GM12878 (cell line): ENCODE measurements at regions not wholly inside any gene's neighbourhood (a gene's known extent, or its start where the extent isn't known, plus 50 kb on each side); places are given as distances from the start of the nearest gene placed in this dataset.

Experiments
- BRCA1 ChIP-seq: IDR thresholded peaks from 2 replicates; pipeline ENCODE4 v1.6.1; 2011; ENCODE audit warnings: low read depth, low read length, improper control_type of control experiment
- E2F4 ChIP-seq: IDR thresholded peaks from 2 replicates; pipeline ENCODE4 v1.6.1; 2012; ENCODE audit warnings: low read depth, low read length, improper control_type of control experiment
- ELK1 ChIP-seq: IDR thresholded peaks from 2 replicates; pipeline ENCODE4 v1.6.1; 2012; ENCODE audit warnings: low read depth, low read length, improper control_type of control experiment
- HDGF ChIP-seq: fragments of 450-650 bp; IDR thresholded peaks from 2 replicates; pipeline ENCODE4 v1.6.1; 2016; ENCODE audit warnings: antibody characterized with exemption
- IKZF1 ChIP-seq: fragments of 450-650 bp; conservative IDR thresholded peaks from 2 replicates; pipeline ENCODE4 v1.6.1; 2017; ENCODE audit warnings: antibody characterized with exemption, mild to moderate bottlenecking
- KDM1A ChIP-seq: fragments of 200-600 bp; sonication (generic); IDR thresholded peaks from 2 replicates; pipeline ENCODE4 v1.6.1; 2016; ENCODE audit warnings: borderline replicate concordance
- LARP7 ChIP-seq: fragments of 450-650 bp; IDR thresholded peaks from 2 replicates; pipeline ENCODE4 v1.6.1; 2017; ENCODE audit warnings: mild to moderate bottlenecking
- MAX ChIP-seq: IDR thresholded peaks from 2 replicates; pipeline ENCODE4 v1.6.1; 2012; ENCODE audit warnings: low read depth, low read length, improper control_type of control experiment
- MLLT1 ChIP-seq: fragments of 450-650 bp; IDR thresholded peaks from 2 replicates; pipeline ENCODE4 v1.6.1; 2016; ENCODE audit warnings: mild to moderate bottlenecking
- MXI1 ChIP-seq: fragments of 150-350 bp; IDR thresholded peaks from 2 replicates; pipeline ENCODE4 v1.6.1; 2011; ENCODE audit warnings: low read depth, mild to moderate bottlenecking, inconsistent platforms, low read length, improper control_type of control experiment
- NKRF ChIP-seq: fragments of 450-650 bp; conservative IDR thresholded peaks from 2 replicates; pipeline ENCODE4 v1.6.1; 2017; ENCODE audit warnings: mild to moderate bottlenecking, moderate library complexity
- NRF1 ChIP-seq: conservative IDR thresholded peaks from 2 replicates; pipeline ENCODE4 v1.6.1; 2011; ENCODE audit warnings: mild to moderate bottlenecking, low read depth, low read length, improper control_type of control experiment
- PBX3 ChIP-seq: IDR thresholded peaks from 2 replicates; pipeline ENCODE4 v1.6.1; 2011; ENCODE audit warnings: mild to moderate bottlenecking, low read depth, low read length, moderate library complexity; ENCODE audit not compliant: insufficient replicate concordance
- PML ChIP-seq: IDR thresholded peaks from 2 replicates; pipeline ENCODE4 v1.6.1; 2012; ENCODE audit warnings: low read length, inconsistent platforms
- POLR2AphosphoS5 ChIP-seq: IDR thresholded peaks from 2 replicates; pipeline ENCODE4 v1.6.1; 2011; ENCODE audit warnings: mild to moderate bottlenecking, low read length, inconsistent platforms
- RAD21 ChIP-seq: IDR thresholded peaks from 2 replicates; pipeline ENCODE4 v1.6.1; 2011; ENCODE audit warnings: mild to moderate bottlenecking, low read depth, low read length, moderate library complexity; ENCODE audit not compliant: insufficient read depth
- SMAD1 ChIP-seq: fragments of 450-650 bp; IDR thresholded peaks from 2 replicates; pipeline ENCODE4 v1.6.1; 2018; ENCODE audit warnings: mild to moderate bottlenecking, low read depth; ENCODE audit not compliant: partially characterized antibody
- SMARCA5 ChIP-seq: fragments of 450-650 bp; IDR thresholded peaks from 2 replicates; pipeline ENCODE4 v1.6.1; 2017; ENCODE audit warnings: mild to moderate bottlenecking
- SREBF1 ChIP-seq: IDR thresholded peaks from 2 replicates; pipeline ENCODE4 v1.6.1; 2012; ENCODE audit warnings: mild to moderate bottlenecking, low read length
- SREBF2 ChIP-seq: IDR thresholded peaks from 2 replicates; pipeline ENCODE4 v1.6.1; 2012; ENCODE audit warnings: mild to moderate bottlenecking, low read length
- TCF3 ChIP-seq: IDR thresholded peaks from 2 replicates; pipeline ENCODE4 v1.6.1; 2012; ENCODE audit warnings: low read depth, mild to moderate bottlenecking, low read length, borderline replicate concordance; ENCODE audit not compliant: insufficient read depth
- ZBTB33 ChIP-seq: fragments of 450-650 bp; IDR thresholded peaks from 2 replicates; pipeline ENCODE4 v1.6.1; 2017; ENCODE audit warnings: mild to moderate bottlenecking
- ZNF384 ChIP-seq: IDR thresholded peaks from 2 replicates; pipeline ENCODE4 v1.6.1; 2012; ENCODE audit warnings: low read depth, mild to moderate bottlenecking, low read length, improper control_type of control experiment, borderline replicate concordance

GRCh38 chr12:24705741-24706358, 243.1 kb downstream of the BCAT1 start (continued):
- no peak for TF ChIP-seq ELK1
- no peak for TF ChIP-seq LARP7
- peak; percentile 97 for TF ChIP-seq IKZF1
- no peak for TF ChIP-seq HDGF
- no peak for TF ChIP-seq POLR2AphosphoS5
- no peak for TF ChIP-seq ZBTB33
- TF ChIP-seq NKRF, result peak; percentile 57; the same call in 1 of the 2 replicates
- TF ChIP-seq SREBF2, result no peak
- no peak for TF ChIP-seq NRF1
- TF ChIP-seq KDM1A, result no peak
- no peak for TF ChIP-seq ZNF384
- TF ChIP-seq PBX3, result no peak
- TF ChIP-seq SMAD1, result no peak
- no peak for TF ChIP-seq SREBF1
- TF ChIP-seq PML, result peak; percentile 65; the same call in 1 of the 2 replicates
- no peak for TF ChIP-seq SMARCA5
- no peak for TF ChIP-seq MAX
- 0 out of 2 replicates have a peak, but pooled peaks have one; percentile 41 for TF ChIP-seq MXI1
- no peak for TF ChIP-seq BRCA1
- peak; percentile 26; the same call in 1 of the 2 replicates for TF ChIP-seq RAD21
- no peak for TF ChIP-seq E2F4
- no peak for TF ChIP-seq MLLT1
- peak; percentile 95 for TF ChIP-seq TCF3
